Nephron progenitor cell (in vitro differentiated cells): ENCODE measurements at regions not wholly inside any gene's neighbourhood (a gene's known extent, or its start where the extent isn't known, plus 50 kb on each side); places are given as distances from the start of the nearest gene placed in this dataset.

ENCODE experiments used
- DNase-seq: peaks from one replicate; pipeline ENCODE4 v3.0.0; 2021
- H3K27ac Mint-ChIP-seq: 2 replicates; pipeline ENCODE4 v1.8.0; 2021; ENCODE audit warnings: mild to moderate bottlenecking, moderate library complexity, mixed read lengths
- H3K27me3 Mint-ChIP-seq: 2 replicates; pipeline ENCODE4 v1.8.0; 2021; ENCODE audit warnings: mild to moderate bottlenecking, low read depth, mixed read lengths; ENCODE audit not compliant: poor library complexity
- H3K36me3 Mint-ChIP-seq: 2 replicates; pipeline ENCODE4 v1.8.0; 2021; ENCODE audit warnings: low read depth, mixed read lengths
- H3K4me1 Mint-ChIP-seq: 2 replicates; pipeline ENCODE4 v1.8.0; 2021; ENCODE audit warnings: mixed read lengths
- H3K4me3 Mint-ChIP-seq: 2 replicates; pipeline ENCODE4 v1.8.0; 2021; ENCODE audit warnings: mild to moderate bottlenecking, moderate library complexity, mixed read lengths
- H3K9me3 Mint-ChIP-seq: 2 replicates; pipeline ENCODE4 v1.8.0; 2021; ENCODE audit warnings: mild to moderate bottlenecking, moderate library complexity, mixed read lengths
- CTCF ChIP-seq: fragments of 200-600 bp; sonication (generic); IDR thresholded peaks from 2 replicates; pipeline ENCODE4 v1.5.0; 2021; ENCODE audit warnings: antibody characterized with exemption

- peaks cover under 1% of the 10 kb centered on the region for H3K9me3 Mint-ChIP-seq
- H3K36me3 Mint-ChIP-seq, result no peaks in the 10 kb centered on the region
- H3K27ac Mint-ChIP-seq, result no peak overlapping the region
- no peak for TF ChIP-seq CTCF
- H3K4me3 Mint-ChIP-seq, result no peak overlapping the region
- no peaks in the 10 kb centered on the region for H3K27me3 Mint-ChIP-seq
- DNase-seq, result no peak
- H3K4me1 Mint-ChIP-seq, result peaks cover 11% of the 10 kb centered on the region
Measured at GRCh38 chr5:57012511-57012910, 60.6 kb upstream of the MIER3 start.

- Mint-ChIP-seq H3K27me3 (no peaks in the 10 kb centered on the region), H3K36me3 (no peaks in the 10 kb centered on the region), H3K9me3 (no peaks in the 10 kb centered on the region), H3K4me1 (peaks cover 17% of the 10 kb centered on the region), H3K4me3 (no peak overlapping the region), H3K27ac (no peak overlapping the region)
- no peak for DNase-seq
- no peak for TF ChIP-seq CTCF
Measured at GRCh38 chr5:57025961-57026360, 74.0 kb upstream of the MIER3 start.

GRCh38 chr5:57028161-57028560, 76.2 kb upstream of the MIER3 start:
- no peaks in the 10 kb centered on the region for H3K9me3 Mint-ChIP-seq
- no peaks in the 10 kb centered on the region for H3K36me3 Mint-ChIP-seq
- peaks cover 28% of the 10 kb centered on the region for H3K4me1 Mint-ChIP-seq
- DNase-seq, result no peak
- no peak overlapping the region for H3K4me3 Mint-ChIP-seq
- no peak for TF ChIP-seq CTCF
- peaks cover 5% of the 10 kb centered on the region for H3K27me3 Mint-ChIP-seq
- no peak overlapping the region for H3K27ac Mint-ChIP-seq

- H3K27ac Mint-ChIP-seq, result no peak overlapping the region
- TF ChIP-seq CTCF, result no peak
- H3K4me3 Mint-ChIP-seq, result no peak overlapping the region
- H3K27me3 Mint-ChIP-seq, result peaks cover 5% of the 10 kb centered on the region
- H3K4me1 Mint-ChIP-seq, result peaks cover 42% of the 10 kb centered on the region
- no peak for DNase-seq
- H3K9me3 Mint-ChIP-seq, result no peaks in the 10 kb centered on the region
- H3K36me3 Mint-ChIP-seq, result no peaks in the 10 kb centered on the region
Measured at GRCh38 chr5:57032151-57032551, 80.2 kb upstream of the MIER3 start.

- Mint-ChIP-seq H3K9me3 (no peaks in the 10 kb centered on the region), H3K36me3 (no peaks in the 10 kb centered on the region), H3K4me1 (peaks cover 47% of the 10 kb centered on the region), H3K4me3 (no peak overlapping the region), H3K27me3 (peaks cover 5% of the 10 kb centered on the region), H3K27ac (no peak overlapping the region)
- TF ChIP-seq CTCF, result no peak
- no peak for DNase-seq
Measured at GRCh38 chr5:57033103-57033502, 81.2 kb upstream of the MIER3 start.

- H3K9me3 Mint-ChIP-seq, result no peaks in the 10 kb centered on the region
- DNase-seq, result no peak
- H3K4me1 Mint-ChIP-seq, result peaks cover 47% of the 10 kb centered on the region
- H3K36me3 Mint-ChIP-seq, result no peaks in the 10 kb centered on the region
- H3K27me3 Mint-ChIP-seq, result peaks cover 5% of the 10 kb centered on the region
- no peak for TF ChIP-seq CTCF
- H3K4me3 Mint-ChIP-seq, result no peak overlapping the region
- H3K27ac Mint-ChIP-seq, result no peak overlapping the region
Measured at GRCh38 chr5:57033503-57033902, 81.6 kb upstream of the MIER3 start.
